Endothelial cell of umbilical vein (primary cell): ENCODE measurements at regions not wholly inside any gene's neighbourhood (a gene's known extent, or its start where the extent isn't known, plus 50 kb on each side); places are given as distances from the start of the nearest gene placed in this dataset.

Experiments used
- BruUV-seq: library from RNA; stranded (reverse); fragments of 400-500 nt; replicated peaks from 2 replicates; lab custom pipeline; 2021; lab: Mats Ljungman, UMichigan
- CTCF ChIA-PET: fragments of 300-600, 350-600 bp; sonication (Branson Sonifier 250); formaldehyde crosslinking; loops from one replicate; lab custom pipeline; 2021; ENCODE audit warnings: antibody characterized with exemption, inconsistent platforms; lab: Charles Lee
- POLR2A ChIA-PET: fragments of 300-600, 350-600 bp; sonication (Branson Sonifier 250); formaldehyde crosslinking; loops from one replicate; lab custom pipeline; 2021; ENCODE audit warnings: antibody characterized with exemption, inconsistent platforms; lab: Charles Lee
- DNase-seq: peaks from one replicate; pipeline ENCODE4 v3.0.0-alpha.2; 2011; ENCODE audit warnings: low read depth, low spot score
- FAIRE-seq: peaks from 2 replicates; lab custom pipeline; 2011; peaks lifted over from hg19 to GRCh38; lab: Jason Lieb, UNC
- H2AFZ ChIP-seq: 2 replicates; pipeline ENCODE4 v1.6.0; 2012; ENCODE audit warnings: low read depth, low read length, control low read depth, inconsistent platforms
- H3K27ac ChIP-seq: 2 replicates; pipeline ENCODE4 v1.5.1; 2011; ENCODE audit warnings: low read depth, mild to moderate bottlenecking, control low read depth, low read length, moderate library complexity; ENCODE audit not compliant: insufficient read depth
- H3K27me3 ChIP-seq, 2 experiments: 2 replicates each; pipeline versions ENCODE4 v1.6.0 to v1.6.1; 2011; ENCODE audit warnings: low read length in 2 of 2, mixed read lengths in 1 of 2; ENCODE audit not compliant: control insufficient read depth in 2 of 2, insufficient read depth in 2 of 2
- H3K36me3 ChIP-seq, 2 experiments: 2 replicates in 1 of 2; 3 replicates in 1 of 2; pipeline ENCODE4 v1.5.1; 2011; ENCODE audit warnings: low read length in 2 of 2, mild to moderate bottlenecking in 1 of 2, moderate library complexity in 1 of 2; ENCODE audit not compliant: control insufficient read depth in 2 of 2, insufficient read depth in 2 of 2; ENCODE audit errors: extremely low read depth in 1 of 2
- H3K4me1 ChIP-seq: 3 replicates; pipeline ENCODE4 v1.5.1; 2011; ENCODE audit warnings: mild to moderate bottlenecking, low read length; ENCODE audit not compliant: control insufficient read depth, insufficient read depth; ENCODE audit errors: extremely low read depth
- H3K4me2 ChIP-seq: 2 replicates; pipeline ENCODE4 v1.6.1; 2011; ENCODE audit warnings: low read length, control low read depth, mixed read lengths; ENCODE audit not compliant: insufficient read depth
- H3K4me3 ChIP-seq, 3 experiments: fragments of 200-600 bp in 1 of 3; sonication (generic), shearing (Covaris generic) in 1 of 3; replicated peaks in 1 of 3; 2 replicates each; pipeline ENCODE4 v1.5.1; 2011 to 2016; ENCODE audit warnings: control low read depth in 3 of 3, low read length in 3 of 3, mild to moderate bottlenecking in 2 of 3, inconsistent platforms in 1 of 3, low read depth in 1 of 3, moderate library complexity in 1 of 3; ENCODE audit not compliant: insufficient read depth in 1 of 3
- H3K79me2 ChIP-seq: 2 replicates; pipeline ENCODE4 v1.6.0; 2012; ENCODE audit warnings: low read length, inconsistent platforms; ENCODE audit not compliant: control insufficient read depth, insufficient read depth
- H3K9ac ChIP-seq: replicated peaks from 2 replicates; pipeline ENCODE3; 2011; ENCODE audit warnings: low read length, control low read depth; ENCODE audit not compliant: insufficient read depth; ENCODE audit errors: extremely low read depth
- H3K9me1 ChIP-seq: replicated peaks from 3 replicates; pipeline ENCODE4 v1.6.0; 2011; ENCODE audit warnings: mild to moderate bottlenecking, low read length; ENCODE audit not compliant: control insufficient read depth, insufficient read depth; ENCODE audit errors: extremely low read depth
- H3K9me3 ChIP-seq: replicated peaks from 2 replicates; pipeline ENCODE4 v1.5.1; 2012; ENCODE audit warnings: low read length, inconsistent platforms; ENCODE audit not compliant: control insufficient read depth, insufficient read depth
- H4K20me1 ChIP-seq: replicated peaks from 2 replicates; pipeline ENCODE3; 2011; ENCODE audit warnings: mild to moderate bottlenecking, low read length; ENCODE audit not compliant: control insufficient read depth, insufficient read depth; ENCODE audit errors: extremely low read depth
- CTCF ChIP-seq, 2 donors: IDR thresholded peaks; 1 replicate in 1 of 2; 2 replicates in 1 of 2; pipeline ENCODE4 v1.5.1; 2011; ENCODE audit warnings: low read length in 2 of 2, mild to moderate bottlenecking in 2 of 2, moderate library complexity in 2 of 2, control low read depth in 1 of 2, inconsistent platforms in 1 of 2, low read depth in 1 of 2; ENCODE audit not compliant: insufficient read depth in 1 of 2; ENCODE audit errors: extremely low read depth in 1 of 2
- EZH2 ChIP-seq: IDR thresholded peaks from 2 replicates; pipeline ENCODE4 v1.6.1; 2012; ENCODE audit warnings: borderline replicate concordance, low read depth, mild to moderate bottlenecking, moderate library complexity, low read length, inconsistent platforms; ENCODE audit not compliant: severe bottlenecking
- FOS ChIP-seq: IDR thresholded peaks from 2 replicates; pipeline ENCODE4 v1.6.1; 2011; ENCODE audit warnings: mild to moderate bottlenecking, low read length, moderate library complexity, borderline replicate concordance; ENCODE audit not compliant: insufficient read depth
- GATA2 ChIP-seq: IDR thresholded peaks from 2 replicates; pipeline ENCODE4 v1.7.0; 2011; ENCODE audit warnings: low read depth, mild to moderate bottlenecking, moderate library complexity, mixed read lengths, low read length; ENCODE audit not compliant: insufficient read length, insufficient read depth
- JUN ChIP-seq: IDR thresholded peaks from 2 replicates; pipeline ENCODE4 v1.6.1; 2011; ENCODE audit warnings: borderline replicate concordance, low read depth; ENCODE audit not compliant: insufficient read length, insufficient read depth
- MYC ChIP-seq: IDR thresholded peaks from one replicate; pipeline ENCODE4 v1.6.1; 2011; ENCODE audit warnings: mild to moderate bottlenecking, low read depth, low read length
- POLR2A ChIP-seq: IDR thresholded peaks from 2 replicates; pipeline ENCODE4 v1.6.1; 2012; ENCODE audit warnings: low read depth, mild to moderate bottlenecking, control low read depth, low read length
- POLR2AphosphoS5 ChIP-seq: IDR thresholded peaks from 2 replicates; pipeline ENCODE4 v1.6.1; 2012; ENCODE audit warnings: low read depth, mild to moderate bottlenecking, control low read depth, low read length, moderate library complexity; ENCODE audit not compliant: insufficient read depth
- dilution Hi-C: fragments of 300-500 bp; cut with MboI; formaldehyde crosslinking; loops from one replicate; pipeline ENCODE4 v1.15.0; 2019; ENCODE audit warnings: low sequenced_read_pairs; ENCODE audit not compliant: extremely low pct_ligation_motif_present
- intact Hi-C: fragments of 100-400 bp; cut with micrococcal nuclease; formaldehyde crosslinking; loops from one replicate; pipeline ENCODE4 v1.10.0; 2022
- TF ChIP-seq, protein P1 (sequence below): IDR thresholded peaks from 2 replicates; pipeline ENCODE4 v1.6.1; 2011; ENCODE audit not compliant: insufficient read depth, insufficient read length

DNA sequence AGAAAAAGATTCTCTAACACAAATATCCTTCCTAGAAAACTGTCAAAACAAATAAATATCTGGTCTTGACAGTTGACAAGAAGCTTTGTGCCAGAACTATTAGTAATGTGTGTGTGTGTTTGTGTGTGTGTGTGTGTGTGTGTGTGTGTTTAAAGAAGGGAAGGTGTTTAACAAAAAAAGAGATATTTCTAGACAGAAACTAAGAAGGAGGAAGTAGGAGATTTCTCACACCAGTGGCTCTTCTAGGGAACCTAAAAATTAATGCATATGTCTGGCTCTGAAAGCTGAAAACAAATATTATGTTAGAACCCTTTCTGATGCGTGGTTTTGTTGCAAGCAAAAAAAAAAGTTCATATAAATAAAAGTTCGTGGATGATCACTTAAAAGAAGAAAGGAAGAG lies 277.5 kb downstream of the RPS4Y2 start:
- DNase-seq (no peak), FAIRE-seq (no peak)
- Histone ChIP-seq H2AFZ (no peak overlapping the region), H3K9ac (no peak overlapping the region), H3K27me3 (no peaks in the 10 kb centered on the region), H3K4me1 (no peaks in the 10 kb centered on the region), H3K27ac (no peak overlapping the region), H3K4me2 (no peak overlapping the region), H3K9me1 (no peaks in the 10 kb centered on the region), H3K4me3 (no peak overlapping the region), H3K9me3 (no peaks in the 10 kb centered on the region), H4K20me1 (no peaks in the 10 kb centered on the region), H3K36me3 (no peaks in the 10 kb centered on the region), H3K79me2 (no peaks in the 10 kb centered on the region)
- ChIA-PET CTCF (no interaction called here), POLR2A (no interaction called here)
- intact Hi-C loops (no loop called here), dilution Hi-C loops (no loop called here)
- no TSS peak for BruUV-seq
- TF ChIP-seq JUN (no peak), FOS (no peak), EZH2 (no peak), POLR2A (no peak), MYC (no peak)
- TF ChIP-seq, protein P1, sequence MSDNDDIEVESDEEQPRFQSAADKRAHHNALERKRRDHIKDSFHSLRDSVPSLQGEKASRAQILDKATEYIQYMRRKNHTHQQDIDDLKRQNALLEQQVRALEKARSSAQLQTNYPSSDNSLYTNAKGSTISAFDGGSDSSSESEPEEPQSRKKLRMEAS: no peak

- Histone ChIP-seq H3K4me3 (no peak overlapping the region), H3K9ac (no peak overlapping the region), H3K27ac (no peak overlapping the region), H3K9me1 (no peaks in the 10 kb centered on the region), H3K4me1 (no peaks in the 10 kb centered on the region), H4K20me1 (no peaks in the 10 kb centered on the region), H3K36me3 (no peaks in the 10 kb centered on the region), H3K4me2 (no peak overlapping the region), H3K9me3 (no peaks in the 10 kb centered on the region), H2AFZ (no peak overlapping the region), H3K27me3 (no peaks in the 10 kb centered on the region), H3K79me2 (no peaks in the 10 kb centered on the region)
- CTCF ChIA-PET: no interaction called here
- dilution Hi-C loops: no loop called here
- POLR2A ChIA-PET: no interaction called here
- TF ChIP-seq GATA2 (no peak), MYC (no peak), CTCF (IDR thresholded peaks at IDR 0.05; ENCODE audit: extremely low read depth in 1 of 2, insufficient read depth in 1 of 2, low read depth in 1 of 2, low read length in 2 of 2) (no peak), EZH2 (no peak), POLR2AphosphoS5 (no peak), FOS (no peak), JUN (no peak), POLR2A (no peak)
- TF ChIP-seq, protein P1: no peak
- intact Hi-C loops: no loop called here
- FAIRE-seq (no peak), DNase-seq (no peak)
- no TSS peak for BruUV-seq
These were observed 278.5 kb downstream of the RPS4Y2 start for GRCh38 chrY:21034151-21035061.
